ENCODE measurements at regions not wholly inside any gene's neighbourhood (a gene's known extent, or its start where the extent isn't known, plus 50 kb on each side); places are given as distances from the start of the nearest gene placed in this dataset.

GRCh38 chr2:164142755-164143154 is 406.9 kb upstream of the FIGN start:
- Histone ChIP-seq H4K20me1 (ENCODE audit: control insufficient read depth, extremely low read depth, insufficient read depth, low read length) (no peaks in the 10 kb centered on the region), H3K27ac (ENCODE audit: control insufficient read depth, insufficient read depth, low read length) (no peak overlapping the region), H3K9me3 (ENCODE audit: control insufficient read depth, low read depth, low read length) (no peaks in the 10 kb centered on the region), H3K4me2 (ENCODE audit: control insufficient read depth, extremely low read depth, insufficient read depth, low read depth, low read length) (no peak overlapping the region), H2AFZ (ENCODE audit: control insufficient read depth, low read length) (no peak overlapping the region), H3K27me3 (ENCODE audit: control insufficient read depth, extremely low read depth, insufficient read depth, low read length) (no peaks in the 10 kb centered on the region), H3K4me1 (ENCODE audit: control insufficient read depth, extremely low read depth, insufficient read depth, low read length) (peaks cover 20% of the 10 kb centered on the region), H3K9ac (ENCODE audit: control insufficient read depth, extremely low read depth, insufficient read depth, low read length) (no peak overlapping the region), H3K4me3 (ENCODE audit: control insufficient read depth in 2 of 3, extremely low read depth in 1 of 3, insufficient read depth in 2 of 3, low read depth in 1 of 3, low read length in 3 of 3) (no peak overlapping the region), H3K36me3 (ENCODE audit: control insufficient read depth in 2 of 2, extremely low read depth in 1 of 2, insufficient read depth in 2 of 2, low read length in 2 of 2) (no peaks in the 10 kb centered on the region), H3K79me2 (ENCODE audit: control insufficient read depth, insufficient read depth, low read length) (no peaks in the 10 kb centered on the region), H3K9me1 (ENCODE audit: control insufficient read depth, extremely low read depth, insufficient read depth, low read length) (no peaks in the 10 kb centered on the region)
- no peak for TF ChIP-seq EZH2 (IDR thresholded peaks at IDR 0.05; ENCODE audit: low read length)
- TF ChIP-seq CTCF (optimal IDR thresholded peaks at IDR 0.05 in 1 of 3, IDR thresholded peaks at IDR 0.05 in 1 of 3, conservative IDR thresholded peaks at IDR 0.05 in 1 of 3; ENCODE audit: extremely low read depth in 1 of 3, insufficient read depth in 2 of 3, low read length in 3 of 3) = no peak
- FAIRE-seq (no peak), DNase-seq (ENCODE audit: low read depth, low spot score) (no peak)
- dilution Hi-C loops (cut with MboI; ENCODE audit: extremely low pct_ligation_motif_present, low sequenced_read_pairs) = no loop called here

- Histone ChIP-seq H3K27ac (ENCODE audit: control insufficient read depth, insufficient read depth, low read length) (no peak overlapping the region), H3K9me3 (ENCODE audit: control insufficient read depth, low read depth, low read length) (no peaks in the 10 kb centered on the region), H3K4me2 (ENCODE audit: control insufficient read depth, extremely low read depth, insufficient read depth, low read depth, low read length) (no peak overlapping the region), H3K9ac (ENCODE audit: control insufficient read depth, extremely low read depth, insufficient read depth, low read length) (no peak overlapping the region), H3K4me3 (ENCODE audit: control insufficient read depth in 2 of 3, extremely low read depth in 1 of 3, insufficient read depth in 2 of 3, low read depth in 1 of 3, low read length in 3 of 3) (no peak overlapping the region), H3K27me3 (ENCODE audit: control insufficient read depth, extremely low read depth, insufficient read depth, low read length) (no peaks in the 10 kb centered on the region), H3K36me3 (ENCODE audit: control insufficient read depth in 2 of 2, extremely low read depth in 1 of 2, insufficient read depth in 2 of 2, low read length in 2 of 2) (no peaks in the 10 kb centered on the region), H3K79me2 (ENCODE audit: control insufficient read depth, insufficient read depth, low read length) (no peaks in the 10 kb centered on the region), H2AFZ (ENCODE audit: control insufficient read depth, low read length) (no peak overlapping the region), H3K9me1 (ENCODE audit: control insufficient read depth, extremely low read depth, insufficient read depth, low read length) (no peaks in the 10 kb centered on the region), H4K20me1 (ENCODE audit: control insufficient read depth, extremely low read depth, insufficient read depth, low read length) (no peaks in the 10 kb centered on the region), H3K4me1 (ENCODE audit: control insufficient read depth, extremely low read depth, insufficient read depth, low read length) (peaks cover 15% of the 10 kb centered on the region)
- no peak for TF ChIP-seq EZH2 (IDR thresholded peaks at IDR 0.05; ENCODE audit: low read length)
- TF ChIP-seq CTCF (optimal IDR thresholded peaks at IDR 0.05 in 1 of 3, IDR thresholded peaks at IDR 0.05 in 1 of 3, conservative IDR thresholded peaks at IDR 0.05 in 1 of 3; ENCODE audit: extremely low read depth in 1 of 3, insufficient read depth in 2 of 3, low read length in 3 of 3) = no peak
- DNase-seq (ENCODE audit: low read depth, low spot score) (no peak), FAIRE-seq (no peak)
- dilution Hi-C loops (cut with MboI; ENCODE audit: extremely low pct_ligation_motif_present, low sequenced_read_pairs) = no loop called here
Measured at GRCh38 chr2:164141271-164141670, 405.5 kb upstream of the FIGN start.
